GM18511 (cell line): ENCODE measurements at regions not wholly inside any gene's neighbourhood (a gene's known extent, or its start where the extent isn't known, plus 50 kb on each side); places are given as distances from the start of the nearest gene placed in this dataset.
"Not testable (repeated sequence)": the region's sequence is repeated elsewhere in the genome, so short reads cannot be mapped to it uniquely, and the experiment has no call there.

Experiments used
- ATAC-seq: cut with Tn5 transposase; IDR thresholded peaks from one replicate; pipeline ENCODE4 v1.9.1; 2021; ENCODE audit warnings: mild to moderate bottlenecking, moderate library complexity; ENCODE audit not compliant: unreplicated experiment

DNA sequence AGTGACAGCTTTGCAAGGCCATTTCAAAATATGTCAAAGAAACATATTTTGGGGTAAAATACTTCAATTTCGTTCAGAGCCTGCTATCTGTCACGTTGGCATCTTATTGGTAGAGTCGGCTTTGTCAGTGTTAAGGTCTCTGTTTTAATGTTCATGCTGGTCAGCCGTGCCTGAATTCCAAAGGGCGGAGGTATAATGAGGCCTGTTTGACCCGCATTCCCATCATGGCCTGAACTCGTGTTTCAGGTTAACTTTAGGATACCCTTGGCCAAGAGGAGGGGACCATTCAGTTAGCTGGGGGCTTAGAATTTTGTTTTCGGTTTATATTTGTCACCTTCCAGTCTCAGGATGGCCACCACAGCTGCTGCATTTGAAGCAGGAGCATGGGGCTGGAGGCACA lies 236.4 kb downstream of the NFATC2 start:
- ATAC-seq = no peak

DNA sequence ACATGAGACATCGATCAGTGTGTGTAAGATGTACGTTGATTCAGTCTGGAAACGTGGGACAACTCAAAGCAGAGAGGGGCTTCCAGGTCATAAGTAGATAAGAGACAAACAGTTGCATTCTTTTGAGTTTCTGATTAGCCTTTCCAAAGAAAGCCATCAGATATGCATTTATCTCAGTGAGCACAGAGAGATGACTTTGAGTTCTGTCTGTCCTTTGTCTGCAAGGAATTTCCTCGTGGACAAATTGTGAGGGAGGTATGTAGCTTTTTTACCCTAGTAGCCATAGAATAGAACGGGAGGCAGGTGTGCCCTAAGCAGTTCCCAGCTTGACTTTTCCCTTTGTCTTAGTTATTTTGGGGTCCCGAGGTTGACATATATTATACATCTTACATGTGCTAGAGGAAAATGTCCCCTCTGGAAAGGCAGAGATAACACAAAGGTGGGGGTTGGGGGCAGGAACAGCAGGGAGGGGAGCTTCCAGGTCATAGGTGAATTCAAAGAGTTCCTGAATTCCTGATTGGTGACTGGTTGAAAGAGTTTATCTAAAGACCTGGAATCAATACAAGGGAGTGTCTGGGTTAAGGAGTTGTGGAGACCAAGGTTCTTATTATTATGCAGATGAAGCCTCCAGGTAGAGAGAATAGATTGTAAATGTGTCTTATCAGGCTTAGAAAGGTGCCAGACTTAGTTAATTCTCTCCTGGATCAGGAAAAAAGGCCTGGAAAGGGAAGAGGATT lies 237.0 kb downstream of the NFATC2 start:
- no peak for ATAC-seq

DNA sequence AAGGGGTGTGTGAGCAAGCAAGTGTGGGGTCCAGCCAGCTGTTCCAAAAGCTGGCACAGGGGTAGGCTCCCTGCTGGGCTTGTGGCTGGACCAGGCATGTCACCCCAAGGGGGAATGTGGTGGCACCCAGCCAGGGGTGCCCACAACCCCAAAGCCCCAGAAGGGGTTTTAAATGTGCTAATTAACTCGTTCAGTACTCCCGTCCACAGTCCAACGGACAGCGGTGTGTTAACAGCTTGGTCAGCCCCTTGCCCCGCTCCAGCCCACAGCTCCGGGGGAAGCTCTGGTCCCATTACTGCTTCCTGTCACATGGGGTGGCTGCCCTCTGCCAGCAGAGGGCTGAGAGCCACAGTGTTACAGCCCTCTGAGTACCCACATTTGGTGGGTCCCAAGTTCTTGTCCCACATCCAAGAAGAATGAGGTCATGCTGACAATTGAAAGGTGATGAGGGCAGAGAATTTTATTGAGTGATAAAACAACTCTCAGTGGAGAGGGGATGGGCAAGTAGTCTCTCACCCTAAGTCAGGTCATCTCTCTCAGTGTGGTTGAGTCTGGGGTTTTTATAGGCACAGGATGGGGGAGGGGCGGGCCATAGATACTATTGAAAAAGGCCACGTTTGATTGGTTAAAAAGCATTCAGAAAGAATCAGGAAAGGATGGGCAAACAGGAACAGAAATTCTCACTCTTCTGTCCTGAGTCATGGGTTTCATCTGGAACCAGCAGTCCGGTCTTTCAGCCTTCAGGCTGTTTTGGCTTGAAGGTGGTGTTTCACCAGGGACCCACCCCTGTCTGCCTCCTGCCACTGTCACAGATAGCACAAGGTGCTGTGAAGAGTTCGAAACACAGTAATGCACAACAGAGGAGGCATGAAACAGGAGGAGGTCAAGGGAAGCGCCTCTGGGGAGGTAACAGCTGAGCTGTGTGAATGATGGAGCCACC lies 238.5 kb downstream of the NFATC2 start:
- no peak for ATAC-seq

DNA sequence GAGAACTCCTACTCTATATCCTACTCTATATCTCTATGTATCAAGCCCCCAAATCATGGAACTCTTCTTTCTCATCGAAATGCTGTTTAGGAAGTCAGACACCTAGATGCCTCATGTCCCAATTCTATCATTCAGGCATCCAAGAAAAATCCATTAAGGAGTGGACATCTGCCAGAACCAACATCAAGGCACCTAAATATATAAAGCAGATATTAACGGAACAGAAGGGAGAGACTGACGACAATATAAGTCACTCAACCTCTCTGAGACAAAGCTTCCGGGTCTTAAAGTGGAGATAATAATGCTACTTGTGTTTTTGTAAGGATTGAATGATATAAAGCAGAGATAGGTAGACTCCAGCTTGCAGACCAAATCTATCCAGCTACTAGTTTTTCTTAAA lies 241.5 kb downstream of the NFATC2 start:
- no peak for ATAC-seq

DNA sequence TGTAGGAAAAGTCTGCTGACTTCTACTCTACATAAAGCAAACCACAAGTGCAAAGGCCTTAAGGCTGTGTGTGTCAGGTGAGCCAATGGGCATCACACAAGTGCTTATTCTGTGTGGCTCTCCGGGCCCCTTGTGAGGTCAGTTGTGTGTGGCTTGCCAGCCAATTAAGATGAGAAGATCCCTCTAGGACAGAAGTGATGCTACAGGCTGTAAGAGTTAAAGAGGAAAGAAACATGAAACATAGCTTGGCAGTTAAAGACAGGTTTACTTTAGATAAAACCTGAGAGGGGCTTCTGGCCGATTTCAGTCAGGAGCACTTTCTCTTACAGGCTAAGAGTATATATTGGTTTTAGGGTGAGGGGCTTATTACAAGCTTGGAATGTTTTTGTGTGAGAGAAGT lies 242.4 kb downstream of the NFATC2 start:
- no peak for ATAC-seq

DNA sequence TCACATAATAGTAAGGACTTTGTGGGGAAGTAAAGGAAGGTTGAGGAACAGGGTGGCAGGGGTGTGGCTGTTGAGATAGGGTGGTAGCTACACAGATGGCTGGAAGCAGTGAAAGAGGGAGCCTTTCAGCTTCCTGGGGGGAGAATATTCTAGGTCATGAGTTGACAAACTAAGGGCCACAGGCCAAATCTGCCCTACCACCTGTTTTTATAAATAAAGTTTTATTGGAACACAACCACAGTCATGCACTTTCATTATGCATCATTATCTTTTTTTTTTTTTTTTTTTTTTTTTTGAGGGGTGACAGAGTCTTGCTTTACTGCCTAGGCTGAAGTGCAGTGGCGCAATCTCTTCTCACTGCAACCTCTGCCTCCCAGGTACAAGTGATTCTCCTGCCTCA lies 243.1 kb downstream of the NFATC2 start:
- ATAC-seq = no peak

DNA sequence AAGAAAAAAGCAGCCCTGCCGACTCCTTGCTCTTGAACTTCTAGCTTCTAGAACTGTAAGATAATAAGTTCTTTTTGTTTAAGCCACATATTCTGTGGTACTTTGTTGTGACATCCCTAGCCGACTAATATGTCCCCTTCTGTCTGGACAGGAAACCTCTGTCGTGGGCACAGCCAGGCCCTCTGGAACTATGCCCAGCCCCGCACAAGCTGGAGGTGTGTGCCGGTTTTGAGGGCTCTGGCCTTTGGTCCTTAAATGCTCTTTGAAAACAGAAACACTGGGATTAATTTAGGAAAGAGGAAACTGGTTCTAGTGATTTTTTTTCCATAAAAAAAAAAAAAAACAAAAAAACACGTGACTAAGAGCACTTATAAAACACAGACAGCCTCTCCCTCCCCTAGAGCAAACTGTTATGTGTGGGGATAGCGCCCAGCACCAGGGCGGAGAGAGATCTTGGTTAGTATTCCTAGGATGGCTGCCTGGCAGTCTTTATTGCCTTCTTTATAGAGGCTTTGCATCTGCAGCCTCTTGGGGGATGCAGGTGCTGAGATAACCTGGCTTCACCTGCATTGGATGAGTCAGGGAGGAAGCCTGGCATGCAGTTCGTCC lies 244.3 kb downstream of the NFATC2 start:
- ATAC-seq = no peak

DNA sequence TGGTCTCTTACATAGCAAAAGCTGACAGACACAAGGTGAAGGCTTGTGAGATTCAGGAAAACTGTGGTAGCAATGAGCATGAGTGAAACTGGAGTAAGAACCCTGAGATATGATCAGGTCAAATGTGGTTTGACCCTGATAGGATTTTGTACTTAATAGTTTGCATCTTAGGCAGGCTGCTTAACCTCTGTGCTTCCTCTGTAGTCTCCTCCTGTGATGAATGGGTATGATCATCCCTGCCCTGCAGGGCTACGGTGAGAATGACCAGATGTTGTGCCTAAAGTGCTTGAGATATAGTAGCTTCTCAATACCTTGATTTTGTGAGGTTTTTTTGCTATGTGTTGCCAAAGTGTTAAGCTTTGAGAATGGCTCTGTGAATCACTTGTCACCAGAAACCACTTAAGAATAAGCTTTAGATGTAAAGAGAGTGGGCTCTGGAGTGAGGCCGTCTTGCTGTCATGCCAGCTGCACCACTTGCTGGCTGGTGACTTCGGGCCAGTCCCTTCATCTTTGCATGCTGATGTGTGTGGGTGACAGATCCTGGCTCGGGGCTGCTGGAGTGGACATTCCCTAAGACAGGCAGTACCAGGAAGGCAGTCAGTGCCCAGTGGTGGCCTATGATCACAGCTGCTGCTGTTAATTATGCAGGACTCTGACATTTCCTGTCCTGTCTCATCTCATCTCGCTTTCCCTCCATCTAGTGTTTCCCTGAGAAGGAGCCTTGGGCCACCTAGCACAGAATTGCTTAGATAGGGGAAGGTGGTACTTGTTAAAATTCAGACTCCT lies 254.7 kb downstream of the NFATC2 start:
- ATAC-seq = no peak

DNA sequence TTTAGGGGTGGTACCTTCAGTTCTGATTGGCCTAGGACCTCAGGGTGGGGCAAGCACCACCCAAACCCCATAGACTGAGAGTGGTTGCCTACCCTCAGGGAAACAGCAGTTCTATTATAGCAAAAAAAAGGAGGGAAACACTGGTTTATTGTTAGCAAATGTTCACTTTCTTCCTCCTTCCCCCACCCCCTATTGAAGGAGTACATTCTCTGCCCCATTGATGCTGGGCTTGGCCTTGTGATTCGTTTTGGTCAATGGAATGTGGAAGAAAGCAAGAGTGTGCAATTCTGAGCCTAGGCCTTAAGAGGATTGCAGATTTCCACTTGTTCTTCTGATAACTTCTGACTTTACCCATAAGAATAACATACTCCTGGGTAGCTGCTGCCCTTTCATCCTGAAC lies 255.8 kb downstream of the NFATC2 start:
- no peak for ATAC-seq

DNA sequence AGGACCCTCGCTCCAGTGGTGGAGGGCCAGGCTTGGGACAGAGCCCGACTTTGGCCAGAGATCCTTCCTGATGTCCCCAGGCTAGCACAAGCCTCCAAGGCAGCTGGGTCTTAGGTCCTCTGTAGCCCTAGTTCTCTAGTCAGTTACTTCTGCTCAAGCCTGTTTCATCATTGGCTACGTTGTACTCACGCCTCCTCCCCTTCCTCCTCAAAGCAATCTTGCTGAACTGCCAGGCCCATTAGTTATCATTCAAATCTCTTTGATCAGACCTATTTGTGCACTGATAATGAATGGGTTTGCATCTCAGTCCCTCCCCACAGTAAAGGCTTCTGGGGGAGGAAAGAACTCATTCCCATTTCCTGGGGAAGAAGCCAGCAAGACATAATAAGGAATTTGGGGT lies 256.8 kb downstream of the NFATC2 start:
- ATAC-seq = no peak

DNA sequence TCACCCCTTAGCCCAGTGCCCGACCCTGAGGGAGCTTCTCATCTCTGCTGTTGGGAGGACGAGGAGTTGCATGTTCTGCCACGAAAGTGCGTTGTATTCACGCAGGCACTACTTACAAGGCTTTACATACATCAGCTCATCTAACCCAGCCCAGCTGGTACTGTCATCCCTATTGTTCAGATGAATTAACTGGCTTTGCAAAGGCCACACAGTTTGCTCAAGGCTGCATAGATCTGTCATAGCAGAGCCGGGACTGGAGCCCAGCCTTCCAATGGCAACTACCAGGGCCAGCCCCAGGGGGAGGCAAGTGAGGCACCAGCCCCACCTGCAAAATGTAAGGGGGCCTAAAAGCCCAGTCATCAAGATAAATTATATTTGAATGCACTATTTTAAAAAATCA lies 257.6 kb downstream of the NFATC2 start:
- no peak for ATAC-seq

DNA sequence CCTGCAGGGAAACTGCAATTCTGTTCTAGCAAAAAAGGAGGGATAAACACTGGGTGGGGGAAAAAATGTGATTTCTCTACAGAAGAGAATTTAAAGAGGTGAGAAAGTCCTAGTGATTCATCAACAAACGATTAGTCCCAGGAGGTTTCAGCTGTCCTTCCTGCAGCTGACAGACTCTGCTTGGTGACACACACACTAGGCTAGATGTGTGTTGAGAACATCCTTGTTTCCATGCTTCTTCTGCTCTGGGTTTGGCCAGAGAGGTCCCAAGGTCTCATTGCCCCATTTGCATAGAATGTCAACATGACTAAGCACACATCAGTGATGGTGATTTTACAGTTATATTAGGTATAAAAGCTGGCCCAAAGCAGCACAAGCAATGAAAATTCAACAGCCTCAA lies 258.3 kb downstream of the NFATC2 start:
- ATAC-seq = no peak

DNA sequence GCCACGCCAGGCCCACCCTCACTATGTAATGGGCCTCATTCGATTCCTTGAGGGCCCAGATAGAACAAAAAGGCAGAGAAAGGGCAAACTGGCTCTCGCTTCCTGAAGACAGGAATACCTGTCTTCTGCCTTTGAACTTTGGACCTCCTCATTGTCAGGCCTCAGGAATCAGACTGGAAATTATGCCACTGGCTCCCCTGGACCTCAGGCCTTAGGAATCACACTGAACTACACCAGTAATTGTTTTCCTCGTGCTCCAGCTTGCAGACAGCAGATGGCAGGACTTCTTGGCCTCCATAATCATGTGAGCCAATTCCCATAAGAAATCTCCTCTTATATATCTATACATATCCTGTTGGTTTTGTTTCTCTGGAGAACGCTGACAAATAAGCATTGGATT lies 258.6 kb upstream of the KCNG1 start:
- no peak for ATAC-seq

DNA sequence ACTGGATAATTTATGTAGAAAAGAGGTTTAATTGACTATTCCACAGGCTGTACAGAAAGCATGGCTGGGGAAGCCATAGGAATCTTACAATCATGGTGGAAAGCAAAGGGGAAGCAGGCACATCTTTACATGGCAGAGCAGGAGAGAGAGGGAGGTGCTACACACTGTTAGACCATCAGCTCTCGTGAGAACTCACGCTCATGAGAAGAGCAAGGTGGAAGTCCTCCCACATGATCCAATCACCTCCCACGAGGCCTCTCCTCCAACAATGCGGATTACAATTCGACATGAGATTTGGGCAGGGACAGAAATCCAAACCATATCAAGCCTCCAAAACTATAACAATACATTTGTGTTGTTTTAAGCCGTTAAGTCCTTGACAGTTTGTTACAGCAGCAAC lies 257.1 kb upstream of the KCNG1 start:
- ATAC-seq = no peak

DNA sequence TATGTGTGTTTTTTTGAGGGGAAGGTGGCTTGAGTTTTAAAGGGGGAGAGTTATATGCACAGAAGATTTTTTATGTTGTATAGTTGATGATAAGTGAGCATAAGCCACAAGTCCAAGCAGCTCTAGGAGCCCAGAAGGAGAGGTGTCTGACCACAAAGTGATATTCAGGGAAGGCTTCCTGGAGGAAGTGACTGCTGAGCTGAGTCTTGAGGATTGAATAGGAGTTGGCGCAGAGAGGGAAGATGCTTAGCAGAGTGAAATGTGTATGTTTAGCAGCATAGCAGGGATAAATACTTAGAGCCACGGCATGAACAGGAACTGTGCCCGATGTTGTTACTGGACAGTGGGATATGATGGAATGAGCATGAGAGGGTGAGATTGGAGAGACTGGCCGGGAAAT lies 255.1 kb upstream of the KCNG1 start:
- ATAC-seq = no peak

DNA sequence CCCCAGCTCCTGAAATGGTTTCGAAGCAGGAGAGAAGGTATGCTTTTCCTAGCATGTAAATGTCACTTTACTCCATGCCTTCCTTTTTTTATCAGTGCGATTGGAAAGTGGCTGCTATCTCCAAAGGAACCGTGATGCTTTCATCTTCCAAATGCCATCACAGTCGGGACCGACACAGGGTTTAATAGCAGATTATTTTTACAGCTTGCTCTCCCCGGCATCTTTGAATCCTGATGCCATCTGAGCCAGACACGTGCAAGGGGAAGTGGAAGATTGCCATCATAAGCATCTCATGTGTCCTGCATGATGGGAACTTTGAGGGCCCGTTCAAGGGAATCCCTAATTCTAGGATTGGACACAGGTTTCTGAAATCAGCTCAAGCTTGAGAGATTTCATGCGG lies 253.4 kb upstream of the KCNG1 start:
- ATAC-seq = no peak

DNA sequence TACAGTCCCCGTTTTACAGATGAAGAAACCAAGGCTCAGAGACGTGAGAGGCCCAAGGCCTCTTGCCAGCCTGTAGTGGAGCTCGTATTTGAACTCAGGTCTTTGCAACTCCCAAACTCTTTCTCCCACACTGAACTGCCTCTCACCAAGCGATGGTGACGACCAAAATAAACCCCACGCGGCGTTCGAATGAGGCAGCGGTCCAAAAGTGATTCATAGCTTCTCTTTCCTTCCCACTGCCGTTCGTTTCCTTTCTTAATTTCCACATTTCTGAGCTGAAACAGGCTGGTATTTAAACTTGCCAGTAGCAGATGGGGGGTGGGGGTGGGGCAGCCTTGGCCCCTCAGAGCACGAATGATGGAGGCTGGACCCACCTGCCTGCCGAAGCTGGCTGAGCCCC lies 252.9 kb upstream of the KCNG1 start:
- no peak for ATAC-seq

DNA sequence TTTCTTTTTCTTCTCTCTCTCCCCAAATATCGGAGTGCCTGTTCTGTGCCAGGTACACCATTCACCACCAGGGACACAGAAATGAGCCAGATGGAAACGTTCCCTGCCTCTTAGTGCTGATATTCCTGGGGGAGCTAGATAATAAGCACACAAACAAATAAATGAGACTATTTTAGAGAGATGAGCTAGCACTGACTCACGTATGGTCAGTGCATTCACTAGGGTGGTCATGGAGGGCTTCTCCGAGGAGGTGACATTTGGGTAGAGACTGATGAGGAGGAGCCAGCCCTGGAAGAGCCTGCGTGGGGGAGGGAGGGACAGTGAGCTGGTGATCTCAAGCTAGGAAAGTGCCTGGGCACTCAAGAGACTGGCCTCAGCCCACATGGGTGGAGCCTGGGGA lies 252.3 kb upstream of the KCNG1 start:
- no peak for ATAC-seq

DNA sequence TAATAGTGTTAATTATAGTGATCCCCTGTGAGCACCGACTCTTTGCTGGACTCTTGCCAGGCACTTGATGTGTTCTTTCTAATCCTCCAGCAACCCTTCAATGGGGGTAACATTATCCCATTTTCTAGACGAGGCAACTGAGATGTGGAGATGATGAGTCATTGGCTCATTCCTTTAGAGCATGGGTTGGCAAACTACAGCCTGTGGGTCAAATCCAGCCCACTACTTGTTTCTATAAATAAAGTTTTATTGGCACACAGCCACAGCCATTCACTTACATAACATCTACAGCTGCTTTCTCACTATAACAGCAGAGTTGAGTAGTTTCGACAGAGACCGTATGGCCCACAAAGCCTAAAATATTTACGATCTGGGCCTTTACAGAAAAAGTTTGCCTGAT lies 249.5 kb upstream of the KCNG1 start:
- no peak for ATAC-seq

DNA sequence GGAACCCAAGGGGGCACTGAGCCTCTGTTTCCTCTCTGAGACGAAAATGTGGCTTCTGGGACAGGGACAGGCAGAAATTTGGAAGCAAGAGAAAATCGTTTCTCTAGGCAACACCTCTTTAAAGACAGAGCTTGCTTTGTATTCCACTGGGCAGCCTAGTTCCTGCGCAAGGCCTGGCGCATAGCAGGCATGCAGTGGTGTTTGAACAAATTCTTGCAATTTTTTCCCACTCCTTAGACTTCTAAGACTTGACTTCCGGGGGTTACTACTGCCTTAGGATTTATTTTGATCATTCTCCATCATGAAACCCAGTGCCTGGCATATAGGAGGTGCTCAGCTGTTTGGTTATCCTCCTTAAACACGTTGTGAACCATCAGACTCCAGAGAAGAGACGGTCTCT lies 249.0 kb upstream of the KCNG1 start:
- no peak for ATAC-seq

DNA sequence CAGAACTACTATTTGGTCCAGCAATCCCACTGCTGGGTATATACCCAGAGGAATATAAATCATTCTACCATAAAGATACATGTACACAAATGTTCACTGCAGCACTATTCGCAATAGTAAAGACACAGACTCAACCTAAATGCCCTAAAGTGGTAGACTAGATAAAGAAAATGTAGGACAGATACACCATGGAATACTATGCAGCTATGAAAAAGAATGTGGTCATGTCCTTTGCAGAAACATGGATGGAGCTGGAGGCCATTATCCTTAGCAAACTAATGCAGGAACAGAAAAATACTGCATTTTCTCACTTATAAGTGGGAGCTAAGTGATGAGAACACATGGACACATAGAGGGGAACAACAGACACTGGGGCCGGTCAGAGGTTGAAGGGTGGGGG lies 248.4 kb upstream of the KCNG1 start:
- not testable (repeated sequence) for ATAC-seq
